ENCODE measurements at regions not wholly inside any gene's neighbourhood (a gene's known extent, or its start where the extent isn't known, plus 50 kb on each side); places are given as distances from the start of the nearest gene placed in this dataset.

GRCh38 chr3:64464955-64465354 is 222.8 kb downstream of the ADAMTS9 start:
- DNase-seq, result no peak

- DNase-seq, result no peak
These were observed 223.8 kb downstream of the ADAMTS9 start for GRCh38 chr3:64463981-64464380.

GRCh38 chr3:64462203-64462602 is 225.6 kb downstream of the ADAMTS9 start:
- DNase-seq, result no peak

DNA sequence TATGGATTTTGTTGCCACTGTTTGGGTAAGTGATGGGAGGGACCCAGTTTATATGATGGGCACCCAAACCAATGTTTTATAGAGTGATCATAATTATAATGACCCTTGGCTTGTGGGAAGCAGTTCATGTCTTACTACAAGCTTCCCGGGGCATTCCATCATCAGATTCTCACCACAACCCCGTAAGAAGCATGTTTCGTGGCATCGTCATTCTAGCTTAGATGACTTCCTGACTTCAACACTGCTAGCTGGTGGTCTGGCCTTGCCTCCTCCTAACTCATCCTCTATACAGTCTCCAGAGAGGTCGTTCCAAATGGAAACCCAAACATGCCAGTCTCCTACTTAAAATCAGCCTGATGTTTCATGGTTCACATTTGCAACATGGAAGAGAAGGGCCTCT is 226.9 kb downstream of the ADAMTS9 start:
- no peak for DNase-seq

- DNase-seq, result no peak
These were observed 227.6 kb downstream of the ADAMTS9 start for GRCh38 chr3:64460141-64460730.

- no peak for DNase-seq
These were observed 228.1 kb downstream of the ADAMTS9 start for GRCh38 chr3:64459711-64460110.

GRCh38 chr3:64457811-64458210 is 230.0 kb downstream of the ADAMTS9 start:
- no peak for DNase-seq

DNA sequence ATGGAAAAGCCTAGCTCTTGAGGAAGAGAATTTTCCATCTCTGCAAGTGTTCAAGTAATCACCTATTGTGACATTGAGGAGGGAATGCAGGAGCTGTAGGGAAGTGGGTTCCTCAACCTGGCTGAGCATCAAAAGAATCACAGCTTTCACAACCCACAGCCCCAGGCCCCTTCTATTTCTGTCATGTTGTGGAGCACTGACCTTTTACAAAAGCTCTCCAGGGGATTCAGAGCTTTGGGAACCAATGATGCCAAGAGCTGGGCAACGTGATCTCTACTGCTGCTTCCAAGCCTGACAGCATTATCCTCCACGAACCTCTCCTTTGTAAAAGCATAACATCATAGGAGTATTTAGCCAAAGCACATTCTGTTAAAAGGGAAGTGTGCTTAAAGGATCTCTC is 231.1 kb downstream of the ADAMTS9 start:
- DNase-seq, result no peak

- no peak for DNase-seq
These were observed 230.1 kb upstream of the PRICKLE2 start for GRCh38 chr3:64455351-64455750.

- no peak for DNase-seq
These were observed 229.5 kb upstream of the PRICKLE2 start for GRCh38 chr3:64454768-64455167.

DNA sequence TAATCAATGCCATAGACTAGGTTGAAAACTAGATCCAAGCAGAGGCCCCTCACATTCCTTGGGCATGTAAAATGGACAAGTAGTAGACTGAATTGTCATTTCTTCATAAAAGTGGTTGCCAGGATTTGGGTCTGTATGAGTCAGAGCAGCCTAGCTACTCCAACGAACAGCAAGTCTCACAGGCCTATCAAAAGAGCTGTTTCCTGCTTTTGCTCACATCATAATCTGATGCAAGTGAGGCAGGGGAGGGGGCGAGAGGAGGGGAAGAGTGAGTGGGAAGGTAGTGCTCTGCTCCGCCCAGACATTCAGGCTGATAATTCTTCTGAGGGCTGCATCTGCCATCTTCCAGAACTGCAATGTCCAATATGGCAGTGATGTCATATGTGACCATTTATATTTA is 228.9 kb upstream of the PRICKLE2 start:
- DNase-seq, result no peak

GRCh38 chr3:64451283-64452012 is 226.2 kb upstream of the PRICKLE2 start:
- no peak for DNase-seq

DNA sequence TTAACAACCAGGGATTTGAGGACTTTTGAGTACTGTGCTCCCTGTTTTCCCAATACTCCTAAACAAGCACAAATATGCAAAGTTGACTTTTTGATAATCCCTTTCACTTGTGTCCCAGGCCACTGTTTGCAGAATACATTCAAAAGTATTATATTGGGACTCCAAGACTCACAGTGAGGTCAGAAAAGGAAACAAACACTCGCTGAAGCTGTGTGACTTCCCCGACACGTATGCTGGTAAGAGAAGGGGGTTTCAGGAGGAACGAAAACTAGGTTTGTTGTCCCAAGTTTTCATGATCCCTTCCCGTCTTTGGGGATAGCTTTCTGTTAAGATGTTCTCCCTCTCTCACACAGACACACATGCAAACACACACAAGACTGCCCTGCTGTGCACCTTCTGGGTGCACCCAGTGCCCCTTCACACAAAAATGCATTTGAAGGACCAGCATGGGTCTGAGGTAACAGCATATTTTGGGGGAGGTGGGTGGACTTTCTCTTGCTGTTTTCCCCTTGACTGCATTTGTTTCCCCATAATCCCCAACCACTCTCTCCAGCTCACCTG is 225.2 kb upstream of the PRICKLE2 start:
- no peak for DNase-seq

DNA sequence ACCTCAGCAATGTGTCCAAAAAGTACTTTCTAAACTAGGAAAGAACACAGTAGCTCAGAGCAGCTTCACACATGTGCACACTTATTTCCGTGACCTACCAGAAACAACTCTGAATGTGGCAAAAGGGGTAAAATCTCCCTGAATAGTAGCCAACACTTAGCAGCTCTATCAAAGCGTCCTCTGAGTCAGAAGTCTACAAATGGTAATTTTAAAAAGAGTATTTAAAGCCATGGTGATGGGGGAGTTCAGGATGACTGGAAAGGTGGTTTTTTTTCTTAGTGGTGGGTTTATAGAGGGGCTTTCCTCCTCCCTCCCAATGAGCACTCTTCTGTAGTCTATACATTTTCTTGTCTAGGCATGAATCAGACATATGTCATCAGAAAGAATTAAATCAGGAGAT is 223.8 kb upstream of the PRICKLE2 start:
- DNase-seq, result no peak

GRCh38 chr3:64445944-64446300 is 220.7 kb upstream of the PRICKLE2 start:
- DNase-seq, result no peak

DNA sequence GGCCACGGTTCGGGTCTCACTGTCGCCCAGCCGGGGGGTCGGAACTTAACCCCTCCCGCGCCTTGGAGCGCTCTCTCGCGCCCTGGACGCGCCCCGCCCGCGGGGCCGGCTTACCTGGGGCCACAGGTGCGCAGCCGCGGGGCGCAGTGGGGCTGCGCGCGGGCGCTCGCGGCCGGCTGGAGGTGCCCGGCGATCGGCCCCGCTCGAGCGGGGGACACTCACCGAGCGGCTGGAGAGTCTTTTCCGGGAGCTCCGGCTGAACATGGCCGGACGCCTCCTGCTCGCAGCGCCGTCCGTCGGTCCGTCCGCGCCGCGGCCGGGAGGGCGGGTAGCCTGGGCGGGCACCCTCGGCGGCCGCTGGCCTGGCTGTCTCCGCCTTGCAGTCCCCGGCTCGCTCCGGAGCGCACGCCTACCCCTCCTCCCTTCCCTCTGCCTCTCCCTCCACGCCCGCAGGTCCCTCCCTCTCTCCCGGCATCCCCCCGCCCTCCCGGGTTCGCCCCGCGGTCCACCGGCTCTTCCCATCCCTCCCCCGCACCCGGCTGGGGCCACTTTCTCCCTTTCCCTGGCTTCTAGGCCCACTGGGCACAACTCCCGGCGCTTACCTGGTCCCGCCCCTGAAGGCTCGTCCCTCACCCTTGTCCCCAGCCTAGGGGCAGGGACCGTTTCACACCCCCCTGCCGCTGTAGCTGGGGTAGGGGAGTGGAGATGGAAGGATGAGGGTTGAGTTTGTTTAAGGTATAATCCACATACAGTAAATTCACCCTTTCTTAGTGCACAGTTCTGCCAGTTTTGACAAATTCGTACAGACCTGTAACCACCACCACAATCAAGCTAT is 220.1 kb upstream of the PRICKLE2 start:
- DNase-seq, result no peak

DNA sequence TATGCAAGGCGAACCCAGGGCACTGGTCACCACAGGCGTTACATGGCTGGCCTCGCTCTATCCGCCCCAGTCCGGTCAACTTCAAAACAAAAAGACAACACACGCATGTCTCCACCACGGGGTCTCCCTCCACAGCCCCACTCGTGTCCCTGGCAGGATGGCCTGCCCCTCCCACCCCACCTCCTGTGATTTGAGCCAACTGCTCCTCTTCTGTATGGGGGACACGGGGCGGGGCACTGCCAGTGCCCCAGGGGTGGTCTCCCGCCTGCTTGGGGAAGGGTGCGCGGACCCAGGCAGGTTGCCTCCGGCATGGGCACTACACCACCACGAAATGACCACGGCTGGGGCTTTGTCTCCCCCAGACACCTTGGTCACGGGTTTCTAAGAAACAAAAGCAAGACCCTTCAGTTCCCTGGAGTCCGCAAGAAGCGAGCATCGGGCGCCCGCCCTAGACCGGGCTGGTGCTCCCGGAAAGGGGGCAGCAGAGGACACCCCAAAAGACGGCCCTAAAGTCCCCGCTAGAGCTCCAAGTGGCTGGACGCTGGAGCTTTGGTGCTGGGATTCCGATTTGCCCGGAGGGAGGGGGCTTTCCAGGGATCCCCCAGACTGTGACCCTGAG is 219.3 kb upstream of the PRICKLE2 start:
- no peak for DNase-seq

DNA sequence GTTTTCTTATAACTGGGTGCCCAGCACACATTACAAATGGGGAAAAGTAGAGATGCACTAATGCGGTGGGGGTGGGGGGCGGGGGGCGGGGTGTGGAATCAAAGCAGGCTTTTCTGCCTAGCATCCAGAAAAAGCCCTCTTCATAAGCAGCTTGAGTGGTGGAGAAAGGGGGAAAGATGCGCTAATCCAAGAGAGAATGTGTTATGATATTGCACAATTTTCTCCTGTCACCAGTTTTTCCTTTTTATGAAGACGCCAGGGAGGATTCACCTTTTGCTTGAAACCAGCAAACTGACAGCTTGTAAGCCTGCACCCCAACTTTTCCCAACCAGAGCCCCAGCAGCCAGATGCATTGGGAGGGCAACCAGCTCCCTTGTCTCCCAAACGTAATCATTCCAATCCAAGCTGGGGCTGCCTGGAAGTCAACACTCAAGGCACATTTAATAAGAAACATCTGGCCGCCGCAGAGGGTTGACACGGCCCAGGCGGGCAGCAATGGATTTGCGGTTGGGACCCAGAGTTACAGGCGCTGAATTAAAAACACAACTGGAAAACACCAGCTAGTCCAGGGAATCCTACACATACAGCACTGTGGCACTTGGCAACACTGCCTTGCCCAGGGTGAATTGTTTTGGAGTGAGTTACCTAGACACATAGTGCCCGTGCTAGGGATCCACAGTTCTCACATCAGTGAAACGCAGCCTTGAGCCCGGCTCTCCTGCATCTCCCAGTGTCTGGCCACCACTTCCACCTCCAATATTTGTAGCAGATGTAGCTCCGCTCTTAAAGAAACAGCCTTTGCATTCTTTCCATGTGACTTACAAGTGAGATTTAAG is 218.5 kb upstream of the PRICKLE2 start:
- DNase-seq, result no peak

DNA sequence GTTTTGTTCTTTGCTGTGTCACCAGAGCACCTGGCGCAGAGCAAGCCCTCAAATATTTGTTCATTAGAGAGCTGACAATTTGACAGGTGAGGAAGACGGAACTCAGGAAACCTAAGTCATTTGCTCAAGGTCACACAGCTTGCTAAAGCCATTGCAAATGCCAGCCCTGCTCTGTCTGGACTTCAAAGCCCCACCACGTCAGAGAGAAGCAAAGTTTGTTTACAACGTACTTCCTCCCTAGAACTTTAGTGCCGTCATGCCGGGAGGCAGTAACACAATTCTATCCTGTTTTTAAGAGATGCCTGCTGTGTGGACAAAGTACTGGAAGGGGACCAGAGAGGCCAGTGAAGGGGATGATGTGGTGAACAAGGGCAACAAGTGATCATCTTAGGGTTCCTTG is 216.6 kb upstream of the PRICKLE2 start:
- DNase-seq, result no peak

DNA sequence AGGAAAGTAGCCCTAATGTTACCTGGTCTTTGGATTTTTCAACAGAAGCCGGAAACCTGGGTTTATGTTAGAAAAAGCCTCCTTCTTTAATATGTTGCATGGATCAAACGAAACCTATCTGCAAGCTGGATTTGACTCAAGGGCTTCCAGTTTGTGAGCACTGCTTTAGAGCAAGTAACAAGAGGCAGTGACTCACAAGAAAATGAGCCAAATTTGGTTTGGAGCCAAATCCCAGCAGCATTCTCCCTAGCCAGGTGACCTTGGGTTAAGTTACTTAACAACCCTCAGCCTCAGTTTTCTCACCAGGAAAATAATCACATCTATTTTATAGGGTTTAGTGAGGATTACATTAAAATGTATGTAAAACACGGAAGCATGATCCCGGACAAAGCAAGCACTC is 215.2 kb upstream of the PRICKLE2 start:
- no peak for DNase-seq

DNA sequence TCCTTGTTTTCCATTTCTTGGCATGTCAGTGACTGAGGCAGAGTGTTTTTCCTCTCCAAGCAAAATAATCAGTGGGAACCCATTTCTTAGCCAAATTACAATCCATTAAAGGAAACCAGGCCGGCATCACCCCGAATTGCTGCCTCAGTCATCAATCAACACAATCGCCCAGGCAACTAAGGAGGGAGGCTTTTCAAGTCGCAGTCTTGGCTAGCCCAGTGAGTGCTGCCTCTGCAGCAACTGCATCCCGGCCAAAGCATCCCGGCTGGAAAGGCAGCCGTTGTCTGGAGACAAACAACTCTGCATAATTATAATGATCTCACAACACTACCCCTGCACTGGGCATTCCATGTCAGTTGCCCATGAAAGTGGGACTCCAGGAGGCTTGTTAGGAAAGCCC is 213.5 kb upstream of the PRICKLE2 start:
- no peak for DNase-seq

GRCh38 chr3:64438066-64438465 is 212.8 kb upstream of the PRICKLE2 start:
- no peak for DNase-seq
